ENCODE measurements at regions not wholly inside any gene's neighbourhood (a gene's known extent, or its start where the extent isn't known, plus 50 kb on each side); places are given as distances from the start of the nearest gene placed in this dataset.

GRCh38 chr1:232713785-232714184 is 83.9 kb upstream of the SIPA1L2 start:
- no peak for TF ChIP-seq CTCF (IDR thresholded peaks at IDR 0.05)
- TF ChIP-seq POLR2A (IDR thresholded peaks at IDR 0.05), result no peak

All from right lobe of liver (tissue), 4 donors.